H1 (cell line): ENCODE measurements at regions not wholly inside any gene's neighbourhood (a gene's known extent, or its start where the extent isn't known, plus 50 kb on each side); places are given as distances from the start of the nearest gene placed in this dataset.

Experiments
- CTCF ChIA-PET: fragments of 300-600 bp; sonication (Branson Sonifier 250); formaldehyde crosslinking; loops from one replicate; lab custom pipeline; 2021; ENCODE audit not compliant: partially characterized antibody; lab: Charles Lee
- POLR2A ChIA-PET: fragments of 300-600 bp; sonication (Branson Sonifier 250); formaldehyde crosslinking; loops from one replicate; lab custom pipeline; 2021; ENCODE audit warnings: inconsistent platforms; ENCODE audit not compliant: partially characterized antibody; lab: Charles Lee
- DNase-seq, 2 experiments: peaks; one replicate each; pipeline versions ENCODE4 v3.0.0 to v3.0.0-alpha.2; 2010 to 2022; ENCODE audit warnings: low spot score in 2 of 2, low read depth in 1 of 2, mixed read lengths in 1 of 2
- FAIRE-seq: peaks from 2 replicates; lab custom pipeline; 2011; peaks lifted over from hg19 to GRCh38; lab: Jason Lieb, UNC
- H2AFZ ChIP-seq: 2 replicates; pipeline ENCODE4 v1.8.1; 2012; ENCODE audit warnings: low read length, inconsistent platforms
- H2AK5ac ChIP-seq: 2 replicates; pipeline ENCODE4 v1.6.1; 2013; ENCODE audit warnings: low read depth, low read length
- H2BK120ac ChIP-seq: replicated peaks from 2 replicates; pipeline ENCODE3; 2013; ENCODE audit warnings: low read depth, low read length, inconsistent platforms
- H2BK12ac ChIP-seq: 2 replicates; pipeline ENCODE4 v1.6.1; 2013; ENCODE audit warnings: low read depth, low read length
- H2BK15ac ChIP-seq: 2 replicates; pipeline ENCODE4 v1.6.1; 2013; ENCODE audit warnings: low read length
- H2BK20ac ChIP-seq: 2 replicates; pipeline ENCODE4 v1.6.1; 2013; ENCODE audit warnings: low read length
- H2BK5ac ChIP-seq: 2 replicates; pipeline ENCODE4 v1.6.1; 2013; ENCODE audit warnings: low read depth, low read length
- H3K14ac ChIP-seq: 2 replicates; pipeline ENCODE4 v1.6.1; 2013; ENCODE audit warnings: inconsistent platforms; ENCODE audit not compliant: insufficient read length
- H3K18ac ChIP-seq: 2 replicates; pipeline ENCODE4 v1.6.1; 2013; ENCODE audit warnings: low read length; ENCODE audit errors: extremely low read depth
- H3K23ac ChIP-seq: 2 replicates; pipeline ENCODE4 v1.6.1; 2013; ENCODE audit warnings: inconsistent platforms; ENCODE audit not compliant: insufficient read length
- H3K23me2 ChIP-seq: 2 replicates; pipeline ENCODE4 v1.6.1; 2013; ENCODE audit warnings: low read depth, low read length
- H3K27ac ChIP-seq: 2 replicates; pipeline ENCODE4 v1.6.1; 2011; ENCODE audit warnings: low read depth, low read length, inconsistent platforms
- H3K27me3 ChIP-seq, 4 experiments: replicated peaks in 1 of 4; 1 replicate in 1 of 4; 2 replicates in 3 of 4; pipeline versions ENCODE4 v1.6.1 to v1.8.1; 2011 to 2013; ENCODE audit warnings: low read length in 3 of 4, mild to moderate bottlenecking in 3 of 4, inconsistent platforms in 2 of 4, mixed read lengths in 2 of 4, moderate library complexity in 1 of 4; ENCODE audit not compliant: control insufficient read depth in 3 of 4, insufficient read depth in 3 of 4; ENCODE audit errors: extremely low read depth in 1 of 4
- H3K36me3 ChIP-seq, 4 experiments: 2 replicates each; pipeline versions ENCODE4 v1.6.1 to v1.8.1; 2011 to 2013; ENCODE audit warnings: mild to moderate bottlenecking in 4 of 4, low read length in 3 of 4, moderate library complexity in 2 of 4, control low read depth in 1 of 4, inconsistent platforms in 1 of 4; ENCODE audit not compliant: insufficient read depth in 4 of 4, control insufficient read depth in 2 of 4
- H3K4ac ChIP-seq: replicated peaks from 2 replicates; pipeline ENCODE3; 2013; ENCODE audit warnings: low read length, low read depth, mixed read lengths, inconsistent platforms; ENCODE audit not compliant: insufficient read length
- H3K4me1 ChIP-seq, 4 experiments: replicated peaks in 1 of 4; 1 replicate in 1 of 4; 2 replicates in 3 of 4; pipeline versions ENCODE4 v1.6.1 to v1.8.1; 2011 to 2013; ENCODE audit warnings: low read length in 3 of 4, inconsistent platforms in 2 of 4, mixed read lengths in 1 of 4; ENCODE audit not compliant: insufficient read depth in 4 of 4, control insufficient read depth in 3 of 4
- H3K4me2 ChIP-seq, 2 experiments: 2 replicates each; pipeline versions ENCODE4 v1.6.1 to v1.8.1; 2011 to 2013; ENCODE audit warnings: low read depth in 2 of 2, low read length in 2 of 2, control low read depth in 1 of 2, inconsistent platforms in 1 of 2, mild to moderate bottlenecking in 1 of 2; ENCODE audit not compliant: insufficient read depth in 1 of 2
- H3K4me3 ChIP-seq, 4 experiments: fragments of 200-600, 300-600 bp in 1 of 4; sonication (generic), shearing (Covaris generic), sonication (Bioruptor Twin) in 1 of 4; 2 replicates each; pipeline versions ENCODE4 v1.5.1 to v1.8.1; 2011 to 2016; ENCODE audit warnings: low read length in 4 of 4, low read depth in 3 of 4, control low read depth in 2 of 4, inconsistent platforms in 2 of 4, mild to moderate bottlenecking in 2 of 4, mixed read lengths in 1 of 4, moderate library complexity in 1 of 4; ENCODE audit not compliant: insufficient read depth in 2 of 4; ENCODE audit errors: extremely low read depth in 1 of 4
- H3K56ac ChIP-seq: replicated peaks from 2 replicates; pipeline ENCODE3; 2013; ENCODE audit warnings: low read depth, mild to moderate bottlenecking, mixed read lengths, low read length, inconsistent platforms; ENCODE audit not compliant: insufficient read length
- H3K79me1 ChIP-seq: 2 replicates; pipeline ENCODE4 v1.6.1; 2013; ENCODE audit warnings: low read depth, low read length, control low read depth
- H3K79me2 ChIP-seq, 2 experiments: 2 replicates each; pipeline versions ENCODE4 v1.6.1 to v1.8.1; 2012 to 2013; ENCODE audit warnings: low read length in 2 of 2, mild to moderate bottlenecking in 2 of 2, inconsistent platforms in 1 of 2; ENCODE audit not compliant: insufficient read depth in 2 of 2, control insufficient read depth in 1 of 2
- H3K9ac ChIP-seq, 4 experiments: replicated peaks in 1 of 4; 1 replicate in 1 of 4; 2 replicates in 3 of 4; pipeline versions ENCODE4 v1.6.1 to v1.8.1; 2011 to 2013; ENCODE audit warnings: low read depth in 3 of 4, low read length in 3 of 4, control low read depth in 2 of 4, mild to moderate bottlenecking in 2 of 4, moderate library complexity in 2 of 4, inconsistent platforms in 1 of 4; ENCODE audit errors: extremely low read depth in 1 of 4
- H3K9me3 ChIP-seq, 2 experiments: 2 replicates each; pipeline versions ENCODE4 v1.6.1 to v1.8.1; 2012 to 2013; ENCODE audit warnings: mild to moderate bottlenecking in 2 of 2, moderate library complexity in 2 of 2, control low read depth in 1 of 2, inconsistent platforms in 1 of 2, low read depth in 1 of 2, low read length in 1 of 2, mixed read lengths in 1 of 2; ENCODE audit not compliant: insufficient read depth in 2 of 2
- H4K20me1 ChIP-seq, 2 experiments: replicated peaks in 1 of 2; 2 replicates each; pipeline versions ENCODE3 to v1.8.1; 2011 to 2013; ENCODE audit warnings: inconsistent platforms in 2 of 2, low read length in 2 of 2, mild to moderate bottlenecking in 1 of 2; ENCODE audit not compliant: insufficient read depth in 2 of 2, control insufficient read depth in 1 of 2
- H4K5ac ChIP-seq: 2 replicates; pipeline ENCODE4 v1.6.1; 2013; ENCODE audit warnings: low read length, low read depth, mixed read lengths, inconsistent platforms; ENCODE audit not compliant: insufficient read length
- H4K8ac ChIP-seq: 2 replicates; pipeline ENCODE4 v1.8.0; 2013; ENCODE audit warnings: mild to moderate bottlenecking, moderate library complexity, low read length, inconsistent platforms; ENCODE audit not compliant: insufficient read depth; ENCODE audit errors: extremely low read depth
- H4K91ac ChIP-seq: replicated peaks from 2 replicates; pipeline ENCODE3; 2013; ENCODE audit warnings: low read length, mixed read lengths, inconsistent platforms; ENCODE audit not compliant: insufficient read length
- ASH2L ChIP-seq: fragments of 200-600, 300-600 bp; sonication (generic); IDR thresholded peaks from one replicate; pipeline ENCODE4 v1.7.1; 2017; ENCODE audit warnings: low read length
- ATF2 ChIP-seq: IDR thresholded peaks from 2 replicates; pipeline ENCODE4 v1.6.1; 2012; ENCODE audit warnings: low read length, inconsistent platforms
- BACH1 ChIP-seq: IDR thresholded peaks from 2 replicates; pipeline ENCODE4 v1.6.1; 2012; ENCODE audit warnings: low read length, improper control_type of control experiment
- BCL11A ChIP-seq, 2 experiments: IDR thresholded peaks; one replicate each; pipeline ENCODE4 v1.6.1; 2011; ENCODE audit warnings: low read depth in 2 of 2, low read length in 2 of 2, mild to moderate bottlenecking in 2 of 2
- CTBP2 ChIP-seq: IDR thresholded peaks from 2 replicates; pipeline ENCODE4 v1.7.0; 2011; ENCODE audit warnings: borderline replicate concordance, mild to moderate bottlenecking, moderate library complexity, mixed read lengths, low read length; ENCODE audit not compliant: insufficient read depth, insufficient read length
- EGR1 ChIP-seq: IDR thresholded peaks from 2 replicates; pipeline ENCODE4 v1.6.1; 2011; ENCODE audit warnings: low read depth, low read length, borderline replicate concordance
- JUN ChIP-seq: IDR thresholded peaks from 2 replicates; pipeline ENCODE4 v1.6.1; 2011; ENCODE audit warnings: low read depth, mild to moderate bottlenecking, improper control_type of control experiment, low read length
- KDM4A ChIP-seq: IDR thresholded peaks from one replicate; pipeline ENCODE4 v1.7.1; 2012; ENCODE audit warnings: low read depth, mild to moderate bottlenecking, moderate library complexity, low read length, inconsistent platforms; ENCODE audit not compliant: severe bottlenecking
- NANOG ChIP-seq: IDR thresholded peaks from 2 replicates; pipeline ENCODE4 v1.6.1; 2011; ENCODE audit warnings: low read length, low read depth, mild to moderate bottlenecking, inconsistent platforms; ENCODE audit not compliant: insufficient read depth, poor library complexity, severe bottlenecking
- RXRA ChIP-seq: IDR thresholded peaks from 2 replicates; pipeline ENCODE4 v1.6.1; 2011; ENCODE audit warnings: low read depth, mild to moderate bottlenecking, low read length, moderate library complexity; ENCODE audit not compliant: insufficient read depth
- SIN3A ChIP-seq, 2 experiments: IDR thresholded peaks in 1 of 2; conservative IDR thresholded peaks in 1 of 2; 2 replicates each; pipeline ENCODE4 v1.6.1; 2011 to 2012; ENCODE audit warnings: low read length in 2 of 2, improper control_type of control experiment in 1 of 2, low read depth in 1 of 2, mild to moderate bottlenecking in 1 of 2
- SIX5 ChIP-seq: IDR thresholded peaks from 2 replicates; pipeline ENCODE4 v1.6.1; 2011; ENCODE audit warnings: mild to moderate bottlenecking, low read depth, low read length
- TAF1 ChIP-seq: IDR thresholded peaks from 2 replicates; pipeline ENCODE4 v1.6.1; 2011; ENCODE audit warnings: mild to moderate bottlenecking, low read depth, low read length
- TBP ChIP-seq: IDR thresholded peaks from 2 replicates; pipeline ENCODE4 v1.6.1; 2011; ENCODE audit warnings: low read depth, low read length, improper control_type of control experiment
- TCF12 ChIP-seq: IDR thresholded peaks from 2 replicates; pipeline ENCODE4 v1.6.1; 2011; ENCODE audit warnings: low read depth, mild to moderate bottlenecking, low read length

- no peak overlapping the region for H3K9ac ChIP-seq
- no peak overlapping the region for H3K18ac ChIP-seq
- no peak overlapping the region for H2BK12ac ChIP-seq
- H3K79me1 ChIP-seq, result no peaks in the 10 kb centered on the region
- H3K79me2 ChIP-seq, result no peaks in the 10 kb centered on the region
- no peak overlapping the region for H3K14ac ChIP-seq
- POLR2A ChIA-PET, result no interaction called here
- H3K4me3 ChIP-seq, result no peak overlapping the region
- no peak overlapping the region for H2AK5ac ChIP-seq
- no peak overlapping the region for H4K91ac ChIP-seq
- H2AFZ ChIP-seq, result no peak overlapping the region
- no peaks in the 10 kb centered on the region for H3K9me3 ChIP-seq
- no peak overlapping the region for H3K23ac ChIP-seq
- no peaks in the 10 kb centered on the region; a peak in 1 of 7 replicates for H3K27me3 ChIP-seq
- no peak overlapping the region for H4K8ac ChIP-seq
- H3K23me2 ChIP-seq, result no peaks in the 10 kb centered on the region
- no peak for DNase-seq
- no peak for FAIRE-seq
- H3K36me3 ChIP-seq, result no peaks in the 10 kb centered on the region
- no peak overlapping the region for H3K4me2 ChIP-seq
- H2BK15ac ChIP-seq, result no peak overlapping the region
- no peak overlapping the region for H3K4ac ChIP-seq
- no peaks in the 10 kb centered on the region for H4K20me1 ChIP-seq
- no peak overlapping the region for H4K5ac ChIP-seq
- no peak overlapping the region for H3K56ac ChIP-seq
- no peak overlapping the region for H2BK20ac ChIP-seq
- H3K4me1 ChIP-seq, result no peaks in the 10 kb centered on the region
- H2BK5ac ChIP-seq, result no peak overlapping the region
- no peak overlapping the region for H2BK120ac ChIP-seq
- CTCF ChIA-PET, result interaction anchor here (1.9 kb wide), 1 partner anchor 10 kb away, joined by 6 read pairs; no protein-coding TSS in a partner anchor
- no peak overlapping the region for H3K27ac ChIP-seq
- no peak for TF ChIP-seq NANOG
- TF ChIP-seq TCF12, result no peak
- TF ChIP-seq TBP, result no peak
- TF ChIP-seq JUN, result no peak
- TF ChIP-seq ATF2, result no peak
- TF ChIP-seq RXRA, result no peak
- no peak for TF ChIP-seq BCL11A (IDR thresholded peaks at IDR 0.05; ENCODE audit: low read depth in 2 of 2, low read length in 2 of 2)
- TF ChIP-seq KDM4A, result no peak
- TF ChIP-seq BACH1, result no peak
- TF ChIP-seq EGR1, result no peak
- TF ChIP-seq TAF1, result no peak
- no peak for TF ChIP-seq SIX5
- TF ChIP-seq SIN3A (conservative IDR thresholded peaks at IDR 0.05 in 1 of 2, IDR thresholded peaks at IDR 0.05 in 1 of 2; ENCODE audit: low read depth in 1 of 2, low read length in 2 of 2), result no peak
- no peak for TF ChIP-seq CTBP2
- no peak for TF ChIP-seq ASH2L
These were observed 99.8 kb upstream of the SEL1L start for GRCh38 chr14:81633496-81633895.
